Heart left ventricle (tissue), 16 donors: ENCODE measurements at regions not wholly inside any gene's neighbourhood (a gene's known extent, or its start where the extent isn't known, plus 50 kb on each side); places are given as distances from the start of the nearest gene placed in this dataset.

ENCODE experiments used
- ATAC-seq, 4 donors: fragments of 200-7000 bp; cut with Tn5 transposase; one replicate each; pipeline ENCODE4 v1.9.1; 2020 to 2022; ENCODE audit warnings: moderate library complexity in 4 of 4, mild to moderate bottlenecking in 3 of 4, moderate number of reproducible peaks in 1 of 4
- DNase-seq, 5 donors: peaks; one replicate each; pipeline ENCODE4 v3.0.0-alpha.2; 2020
- H3K27ac ChIP-seq, 12 donors: fragments of 200-600 bp; sonication (generic) in 4 of 12; one replicate each; pipeline versions ENCODE4 v1.5.0 to v1.8.0; 2016 to 2022; ENCODE audit warnings: mild to moderate bottlenecking in 2 of 12
- H3K27me3 ChIP-seq, 9 donors: fragments of 200-600 bp; sonication (generic) in 2 of 9; one replicate each; pipeline versions ENCODE4 v1.5.1 to v1.8.0; 2016 to 2022; ENCODE audit warnings: mild to moderate bottlenecking in 3 of 9
- H3K36me3 ChIP-seq, 9 donors: fragments of 200-600 bp; sonication (generic) in 2 of 9; one replicate each; pipeline versions ENCODE4 v1.5.0 to v1.8.0; 2018 to 2022; ENCODE audit warnings: mild to moderate bottlenecking in 2 of 9
- H3K4me1 ChIP-seq, 12 donors: fragments of 200-600 bp; sonication (generic) in 4 of 12; one replicate each; pipeline versions ENCODE4 v1.5.0 to v1.8.0; 2016 to 2022; ENCODE audit warnings: mild to moderate bottlenecking in 3 of 12
- H3K4me3 ChIP-seq, 12 donors: fragments of 200-600 bp; sonication (generic) in 4 of 12; one replicate each; pipeline versions ENCODE4 v1.5.0 to v1.8.0; 2017 to 2022; ENCODE audit warnings: mild to moderate bottlenecking in 9 of 12, moderate library complexity in 4 of 12
- H3K9me3 ChIP-seq, 12 donors: fragments of 200-600 bp; sonication (generic) in 4 of 12; one replicate each; pipeline versions ENCODE4 v1.5.0 to v1.8.0; 2016 to 2022; ENCODE audit warnings: mild to moderate bottlenecking in 1 of 12
- POLR2A ChIP-seq, 2 donors: fragments of 450-650 bp; IDR thresholded peaks; one replicate each; pipeline ENCODE4 v1.6.1; 2017; ENCODE audit warnings: antibody characterized with exemption in 2 of 2, mild to moderate bottlenecking in 2 of 2, moderate library complexity in 2 of 2
- WGBS, 4 donors: extraction: QIAGEN DNeasy Blood & Tissue Kit in 2 of 4; methylation state at CpG; one replicate each; pipeline versions ENCODE4 v1.1.5 to v1.1.7; 2013 to 2018; 5-methylcytosine and 5-hydroxymethylcytosine counted together
- intact Hi-C, 10 donors: fragments of 100-400 bp; cut with DNase I; formaldehyde crosslinking; loops; one replicate each; pipeline versions ENCODE4 v1.11.1 to v1.14.2; 2022
- TF ChIP-seq, protein P1 (sequence below), 12 donors: fragments of 200-600 bp; sonication (generic) in 4 of 12; IDR thresholded peaks; one replicate each; pipeline versions ENCODE4 v1.5.0 to v1.8.0; 2018 to 2022; ENCODE audit warnings: antibody characterized with exemption in 12 of 12, mild to moderate bottlenecking in 5 of 12
- donor health status: ischemic (EF 13 %, LVEDD 7.1; RV severe dilation, severe dysfunction).
- donor health status: healthy with polysubstance abuse.
- donor health status: DM: no; HTN: yes; CAD: no.
- donor health status: DM: no; HTN: no; CAD: no.
- donor health status: ischemic (EF 25% LVEDD 6.9; RV normal size, moderate dysfunction).
- donor health status: ischemic (EF 25% LVEDD 5.7; RV mildly dilated, moderate dysfunction).
- donor health status: healthy.
- donor health status: DM: yes; HTN: yes; CAD: no.
- donor health status: ischemic (EF 35%, LVEDD 5.7; RV mildly dilated, moderate dysfunction).
- donor health status: nonischemic (EF 11% LVEDD 7.7; RV severe dilation, severe dysfunction).
- donor health status: DM: yes; HTN: yes; CAD: no.
- donor health status: PGD.
- donor health status: ischemic (EF 29% LVEDD 5.4; RV normal size, mild dysfunction).
- donor health status: nonischemic (EF 23%, LVEDD 6.1; RV moderate dilation, normal function).

- DNase-seq (no peak), ATAC-seq (no peak)
- peaks cover 0 to 8% (median 0%) of the 10 kb centered on the region in 12 donors for H3K9me3 ChIP-seq
- no peak overlapping the region for H3K27ac ChIP-seq
- peaks cover 0 to 20% (median 3%) of the 10 kb centered on the region in 12 donors for H3K4me1 ChIP-seq
- H3K4me3 ChIP-seq = no peak overlapping the region
- 84 to 96% (median 91%) methylated on average over 3 of the region's 3 CpGs for WGBS, 4 donors
- peaks cover 0 to 3% (median 0%) of the 10 kb centered on the region in 9 donors for H3K27me3 ChIP-seq
- no peak for TF ChIP-seq POLR2A (IDR thresholded peaks at IDR 0.05)
- TF ChIP-seq, protein P1, sequence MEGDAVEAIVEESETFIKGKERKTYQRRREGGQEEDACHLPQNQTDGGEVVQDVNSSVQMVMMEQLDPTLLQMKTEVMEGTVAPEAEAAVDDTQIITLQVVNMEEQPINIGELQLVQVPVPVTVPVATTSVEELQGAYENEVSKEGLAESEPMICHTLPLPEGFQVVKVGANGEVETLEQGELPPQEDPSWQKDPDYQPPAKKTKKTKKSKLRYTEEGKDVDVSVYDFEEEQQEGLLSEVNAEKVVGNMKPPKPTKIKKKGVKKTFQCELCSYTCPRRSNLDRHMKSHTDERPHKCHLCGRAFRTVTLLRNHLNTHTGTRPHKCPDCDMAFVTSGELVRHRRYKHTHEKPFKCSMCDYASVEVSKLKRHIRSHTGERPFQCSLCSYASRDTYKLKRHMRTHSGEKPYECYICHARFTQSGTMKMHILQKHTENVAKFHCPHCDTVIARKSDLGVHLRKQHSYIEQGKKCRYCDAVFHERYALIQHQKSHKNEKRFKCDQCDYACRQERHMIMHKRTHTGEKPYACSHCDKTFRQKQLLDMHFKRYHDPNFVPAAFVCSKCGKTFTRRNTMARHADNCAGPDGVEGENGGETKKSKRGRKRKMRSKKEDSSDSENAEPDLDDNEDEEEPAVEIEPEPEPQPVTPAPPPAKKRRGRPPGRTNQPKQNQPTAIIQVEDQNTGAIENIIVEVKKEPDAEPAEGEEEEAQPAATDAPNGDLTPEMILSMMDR (IDR thresholded peaks at IDR 0.05) = no peak
- no peaks in the 10 kb centered on the region for H3K36me3 ChIP-seq
- intact Hi-C loops = loop anchor here in 1 of 10 donors (10.0 kb wide), 1 partner anchor 54 kb away; no protein-coding TSS in a partner anchor
These were observed 111.4 kb downstream of the ATXN3L start for GRCh38 chrX:13208281-13208935.

GRCh38 chrX:13203271-13203670 is 116.6 kb downstream of the ATXN3L start:
- H3K4me3 ChIP-seq = no peak overlapping the region
- peaks cover 0 to 6% (median 0%) of the 10 kb centered on the region in 12 donors for H3K4me1 ChIP-seq
- ATAC-seq (no peak), DNase-seq (no peak)
- H3K36me3 ChIP-seq = no peaks in the 10 kb centered on the region
- H3K27ac ChIP-seq = no peak overlapping the region
- TF ChIP-seq POLR2A (IDR thresholded peaks at IDR 0.05) = no peak
- TF ChIP-seq, protein P1 (IDR thresholded peaks at IDR 0.05) = no peak
- H3K9me3 ChIP-seq = no peaks in the 10 kb centered on the region
- 58 to 74% (median 69%) methylated on average over 5 of the region's 5 CpGs for WGBS, 4 donors
- peaks cover 0 to 21% (median 0%) of the 10 kb centered on the region in 9 donors for H3K27me3 ChIP-seq
- intact Hi-C loops = loop anchor here in 1 of 10 donors (10.0 kb wide), 1 partner anchor 48 kb away; no protein-coding TSS in a partner anchor

- TF ChIP-seq, protein P1 (IDR thresholded peaks at IDR 0.05) = no peak
- no peak for TF ChIP-seq POLR2A (IDR thresholded peaks at IDR 0.05)
- no peak for DNase-seq
- Histone ChIP-seq H3K27me3 (peaks cover 0 to 21% (median 0%) of the 10 kb centered on the region in 9 donors), H3K4me1 (peaks cover 0 to 6% (median 0%) of the 10 kb centered on the region in 12 donors), H3K9me3 (no peaks in the 10 kb centered on the region), H3K4me3 (no peak overlapping the region), H3K36me3 (no peaks in the 10 kb centered on the region), H3K27ac (no peak overlapping the region)
- 70 to 91% (median 84%) methylated on average over 14 of the region's 14 CpGs for WGBS, 4 donors
- intact Hi-C loops = loop anchor here in 1 of 10 donors (10.0 kb wide), 1 partner anchor 47 kb away; no protein-coding TSS in a partner anchor
- ATAC-seq = no peak
These were observed 118.1 kb downstream of the ATXN3L start for GRCh38 chrX:13201605-13202219.

GRCh38 chrX:13200398-13200797 is 119.5 kb downstream of the ATXN3L start:
- ATAC-seq = no peak
- Histone ChIP-seq H3K27me3 (peaks cover 0 to 18% (median 0%) of the 10 kb centered on the region in 9 donors), H3K4me3 (no peak overlapping the region), H3K27ac (no peak overlapping the region), H3K4me1 (peaks cover 0 to 6% (median 0%) of the 10 kb centered on the region in 12 donors), H3K36me3 (no peaks in the 10 kb centered on the region), H3K9me3 (no peaks in the 10 kb centered on the region)
- intact Hi-C loops = loop anchor here in 1 of 10 donors (10.0 kb wide), 1 partner anchor 46 kb away; no protein-coding TSS in a partner anchor
- no peak for DNase-seq
- TF ChIP-seq POLR2A (IDR thresholded peaks at IDR 0.05) = no peak
- TF ChIP-seq, protein P1 (IDR thresholded peaks at IDR 0.05) = no peak
- WGBS, 4 donors = 63 to 76% (median 75%) methylated on average over 2 of the region's 2 CpGs
